ENCODE measurements at regions not wholly inside any gene's neighbourhood (a gene's known extent, or its start where the extent isn't known, plus 50 kb on each side); places are given as distances from the start of the nearest gene placed in this dataset.

- POLR2A ChIA-PET (ENCODE audit: unreplicated experiment): no interaction called here
- TF ChIP-seq RFX5 (IDR thresholded peaks at IDR 0.05; ENCODE audit: low read depth, low read length): no peak
- no peak for TF ChIP-seq USF2 (IDR thresholded peaks at IDR 0.05; ENCODE audit: low read depth, low read length)
- no peak for TF ChIP-seq MAZ (IDR thresholded peaks at IDR 0.05; ENCODE audit: borderline replicate concordance, low read depth, low read length)
- no peak for TF ChIP-seq CEBPB (IDR thresholded peaks at IDR 0.05; ENCODE audit: low read depth, low read length)
- no peak for TF ChIP-seq BHLHE40 (IDR thresholded peaks at IDR 0.05; ENCODE audit: low read depth, low read length)
- TF ChIP-seq ELK1 (IDR thresholded peaks at IDR 0.05; ENCODE audit: borderline replicate concordance, low read depth, low read length): no peak
- no peak for TF ChIP-seq POLR2A (IDR thresholded peaks at IDR 0.05; ENCODE audit: low read depth, low read length)
- no peak for TF ChIP-seq MXI1 (IDR thresholded peaks at IDR 0.05; ENCODE audit: borderline replicate concordance, low read depth, low read length)
- no peak for TF ChIP-seq SMC3 (IDR thresholded peaks at IDR 0.05; ENCODE audit: low read depth, low read length)
- TF ChIP-seq CHD1 (IDR thresholded peaks at IDR 0.05; ENCODE audit: low read depth, low read length): no peak
- no peak for TF ChIP-seq CTCF (conservative IDR thresholded peaks at IDR 0.05; ENCODE audit: low read depth, low read length)
- no peak for TF ChIP-seq MAFK (IDR thresholded peaks at IDR 0.05; ENCODE audit: low read depth, low read length)
- TF ChIP-seq RCOR1 (IDR thresholded peaks at IDR 0.05; ENCODE audit: insufficient replicate concordance, low read length): no peak
- TF ChIP-seq RAD21 (IDR thresholded peaks at IDR 0.05; ENCODE audit: low read length): no peak
- no peak for TF ChIP-seq NFE2L2 (IDR thresholded peaks at IDR 0.05; ENCODE audit: low read depth, low read length)
- no peak for TF ChIP-seq FOS (IDR thresholded peaks at IDR 0.05; ENCODE audit: low read depth, low read length)
These were observed 123.4 kb downstream of the SPAG6 start for GRCh38 chr10:22468570-22469320.

More at GRCh38 chr10:22468570-22469320, 123.4 kb downstream of the SPAG6 start:
- no peak overlapping the region for H3K27ac ChIP-seq (ENCODE audit: insufficient read depth, low read length)
- no TSS peak for BruUV-seq (replicated peaks)
- H2BK5ac ChIP-seq (ENCODE audit: low read depth, low read length, poor library complexity, severe bottlenecking): no peak overlapping the region
- H2BK20ac ChIP-seq (ENCODE audit: low read depth, low read length): no peak overlapping the region
- no peak overlapping the region for H3K4me3 ChIP-seq (ENCODE audit: insufficient read depth, low read depth, low read length)
- CTCF ChIA-PET: no interaction called here
- ATAC-seq (ENCODE audit: low read depth) (no peak), DNase-seq (no peak)
- H3K9me3 ChIP-seq (ENCODE audit: control insufficient read depth, insufficient read depth, low read length): no peaks in the 10 kb centered on the region
- no peak overlapping the region for H2AK9ac ChIP-seq (replicated peaks; ENCODE audit: low read depth, low read length, poor library complexity)
- H4K20me1 ChIP-seq (ENCODE audit: insufficient read depth, low read length): no peaks in the 10 kb centered on the region
- H4K5ac ChIP-seq (ENCODE audit: low read depth, low read length): no peak overlapping the region
- intact Hi-C loops (cut with micrococcal nuclease): no loop called here
- no peak overlapping the region for H3K56ac ChIP-seq (ENCODE audit: extremely low read depth, insufficient read depth, low read length)
- no peak overlapping the region for H3K23ac ChIP-seq (ENCODE audit: low read depth, low read length)
- no peak overlapping the region for H3K9ac ChIP-seq (ENCODE audit: low read depth, low read length)
- dilution Hi-C loops (cut with HindIII; ENCODE audit: low sequenced_read_pairs, unreplicated experiment): no loop called here
- peaks cover 31% of the 10 kb centered on the region for H3K27me3 ChIP-seq (ENCODE audit: control insufficient read depth, insufficient read depth, low read length)
- no peak overlapping the region for H3K4ac ChIP-seq (ENCODE audit: low read depth, low read length)
- no peak overlapping the region for H4K8ac ChIP-seq (ENCODE audit: low read depth in 2 of 2, low read length in 2 of 2)
- H3K36me3 ChIP-seq (ENCODE audit: control insufficient read depth, insufficient read depth, low read length): no peaks in the 10 kb centered on the region
- H3K4me1 ChIP-seq (ENCODE audit: control insufficient read depth, insufficient read depth, low read length): no peaks in the 10 kb centered on the region
- in situ Hi-C loops (cut with MboI; ENCODE audit: low sequenced_read_pairs): no loop called here
- no peak overlapping the region for H2BK15ac ChIP-seq (ENCODE audit: low read depth, low read length)
- no peak overlapping the region for H4K91ac ChIP-seq (ENCODE audit: insufficient read depth, low read depth, low read length)
- no peak overlapping the region for H2BK120ac ChIP-seq (ENCODE audit: low read depth, low read length)
- no peak overlapping the region for H2AFZ ChIP-seq (replicated peaks; ENCODE audit: low read length, poor library complexity)
- no peaks in the 10 kb centered on the region for H3K9me1 ChIP-seq (ENCODE audit: insufficient read depth, low read length)
- H3K14ac ChIP-seq (replicated peaks; ENCODE audit: low read depth, low read length): no peak overlapping the region
- no peak overlapping the region for H3K4me2 ChIP-seq (ENCODE audit: low read depth, low read length)
- no peaks in the 10 kb centered on the region for H3K79me1 ChIP-seq (ENCODE audit: low read depth in 1 of 2, low read length in 2 of 2)
- 89% methylated on average over 1 of the region's 3 CpGs; no CpG with 5 or more reads in 1 of the 2 experiments for WGBS, 2 experiments (ENCODE audit: extremely low coverage in 2 of 2, insufficient read length in 1 of 2)
- H3K18ac ChIP-seq (ENCODE audit: low read depth, low read length): no peak overlapping the region
- no peak overlapping the region for H2AK5ac ChIP-seq (ENCODE audit: low read depth, low read length)

Data from IMR-90 (cell line).